22Rv1 (cell line): ENCODE measurements at regions not wholly inside any gene's neighbourhood (a gene's known extent, or its start where the extent isn't known, plus 50 kb on each side); places are given as distances from the start of the nearest gene placed in this dataset.

Source experiments
- CTCF ChIP-seq: fragments of 450-650 bp; IDR thresholded peaks from 2 replicates; pipeline ENCODE4 v1.5.1; 2017; ENCODE audit warnings: mild to moderate bottlenecking
- ZFX ChIP-seq: fragments of 450-650 bp; IDR thresholded peaks from 2 replicates; pipeline ENCODE4 v1.6.1; 2017; ENCODE audit warnings: antibody characterized with exemption, borderline replicate concordance

- no peak for TF ChIP-seq CTCF
- TF ChIP-seq ZFX: no peak
Measured at GRCh38 chr20:12173347-12174012, 255.8 kb downstream of the BTBD3 start.
